Suprapubic skin (tissue), 4 donors: ENCODE measurements at regions not wholly inside any gene's neighbourhood (a gene's known extent, or its start where the extent isn't known, plus 50 kb on each side); places are given as distances from the start of the nearest gene placed in this dataset.
"Not testable (repeated sequence)": the region's sequence is repeated elsewhere in the genome, so short reads cannot be mapped to it uniquely, and the experiment has no call there.

ENCODE experiments used
- DNase-seq, 2 donors: peaks; one replicate each; pipeline ENCODE4 v3.0.0-alpha.2; 2019; ENCODE audit warnings: low spot score in 2 of 2
- H3K27ac ChIP-seq: fragments of 200-600 bp; sonication (generic); one replicate; pipeline ENCODE4 v1.5.1; 2019
- H3K27me3 ChIP-seq: fragments of 200-600 bp; sonication (generic); one replicate; pipeline ENCODE4 v1.5.1; 2019
- H3K36me3 ChIP-seq: fragments of 200-600 bp; sonication (generic); one replicate; pipeline ENCODE4 v1.5.1; 2019
- H3K4me1 ChIP-seq: fragments of 200-600 bp; sonication (generic); one replicate; pipeline ENCODE4 v1.5.1; 2019
- H3K4me3 ChIP-seq: fragments of 200-600 bp; sonication (generic); one replicate; pipeline ENCODE4 v1.5.1; 2019; ENCODE audit warnings: mild to moderate bottlenecking
- H3K9me3 ChIP-seq: fragments of 200-600 bp; sonication (generic); one replicate; pipeline ENCODE4 v1.5.1; 2019
- CTCF ChIP-seq, 2 donors: fragments of 200-600 bp in 1 of 2; fragments of 450-650 bp in 1 of 2; sonication (generic) in 1 of 2; IDR thresholded peaks; one replicate each; pipeline ENCODE4 v1.5.1; 2016 to 2019; ENCODE audit warnings: antibody characterized with exemption in 2 of 2, mild to moderate bottlenecking in 1 of 2, moderate library complexity in 1 of 2
- EP300 ChIP-seq: sonication (generic); formaldehyde crosslinking; IDR thresholded peaks from one replicate; pipeline ENCODE4 v1.6.1; 2017; ENCODE audit warnings: antibody characterized with exemption
- POLR2A ChIP-seq, 2 donors: fragments of 450-650 bp; IDR thresholded peaks; one replicate each; pipeline ENCODE4 v1.6.1; 2017; ENCODE audit warnings: antibody characterized with exemption in 2 of 2, mild to moderate bottlenecking in 2 of 2, moderate library complexity in 2 of 2
- POLR2AphosphoS5 ChIP-seq, 3 donors: sonication (generic); formaldehyde crosslinking; IDR thresholded peaks; one replicate each; pipeline ENCODE4 v1.6.1; 2017; ENCODE audit warnings: antibody characterized with exemption in 3 of 3
- WGBS: methylation state at CpG from one replicate; pipeline ENCODE4 v1.1.5; 2018; 5-methylcytosine and 5-hydroxymethylcytosine counted together

GRCh38 chr12:67889931-67890330 is 99.3 kb upstream of the IFNG-AS1 start:
- 96% methylated on average over 2 of the region's 2 CpGs for WGBS
- no peaks in the 10 kb centered on the region for H3K4me1 ChIP-seq

GRCh38 chr12:67890726-67891258 is 98.5 kb upstream of the IFNG-AS1 start:
- Histone ChIP-seq H3K9me3 (no peaks in the 10 kb centered on the region), H3K27me3 (no peaks in the 10 kb centered on the region), H3K27ac (no peak overlapping the region), H3K36me3 (no peaks in the 10 kb centered on the region), H3K4me3 (no peak overlapping the region), H3K4me1 (no peaks in the 10 kb centered on the region)
- WGBS, result 67% methylated on average over 4 of the region's 4 CpGs
- no peak for DNase-seq
- TF ChIP-seq EP300 (no peak), POLR2AphosphoS5 (IDR thresholded peaks at IDR 0.05) (no peak), CTCF (IDR thresholded peaks at IDR 0.05) (no peak), POLR2A (IDR thresholded peaks at IDR 0.05) (no peak)

More at GRCh38 chr12:67889931-67890330, 99.3 kb upstream of the IFNG-AS1 start:
- Histone ChIP-seq H3K27me3 (no peaks in the 10 kb centered on the region), H3K4me3 (no peak overlapping the region), H3K36me3 (no peaks in the 10 kb centered on the region), H3K9me3 (no peaks in the 10 kb centered on the region), H3K27ac (no peak overlapping the region)
- no peak for TF ChIP-seq CTCF (IDR thresholded peaks at IDR 0.05)
- no peak for TF ChIP-seq EP300
- no peak for TF ChIP-seq POLR2A (IDR thresholded peaks at IDR 0.05)
- TF ChIP-seq POLR2AphosphoS5 (IDR thresholded peaks at IDR 0.05), result no peak
- DNase-seq, result no peak

- no peak overlapping the region for H3K4me3 ChIP-seq
- WGBS, result 56% methylated on average over 3 of the region's 3 CpGs
- no peak for DNase-seq
- H3K27ac ChIP-seq, result no peak overlapping the region
- H3K36me3 ChIP-seq, result no peaks in the 10 kb centered on the region
- no peaks in the 10 kb centered on the region for H3K4me1 ChIP-seq
- no peaks in the 10 kb centered on the region for H3K9me3 ChIP-seq
- no peaks in the 10 kb centered on the region for H3K27me3 ChIP-seq
- TF ChIP-seq CTCF (IDR thresholded peaks at IDR 0.05) (no peak), POLR2A (IDR thresholded peaks at IDR 0.05) (no peak), EP300 (no peak), POLR2AphosphoS5 (IDR thresholded peaks at IDR 0.05) (no peak)
Observed at GRCh38 chr12:67891596-67891995, 97.7 kb upstream of the IFNG-AS1 start.

DNA sequence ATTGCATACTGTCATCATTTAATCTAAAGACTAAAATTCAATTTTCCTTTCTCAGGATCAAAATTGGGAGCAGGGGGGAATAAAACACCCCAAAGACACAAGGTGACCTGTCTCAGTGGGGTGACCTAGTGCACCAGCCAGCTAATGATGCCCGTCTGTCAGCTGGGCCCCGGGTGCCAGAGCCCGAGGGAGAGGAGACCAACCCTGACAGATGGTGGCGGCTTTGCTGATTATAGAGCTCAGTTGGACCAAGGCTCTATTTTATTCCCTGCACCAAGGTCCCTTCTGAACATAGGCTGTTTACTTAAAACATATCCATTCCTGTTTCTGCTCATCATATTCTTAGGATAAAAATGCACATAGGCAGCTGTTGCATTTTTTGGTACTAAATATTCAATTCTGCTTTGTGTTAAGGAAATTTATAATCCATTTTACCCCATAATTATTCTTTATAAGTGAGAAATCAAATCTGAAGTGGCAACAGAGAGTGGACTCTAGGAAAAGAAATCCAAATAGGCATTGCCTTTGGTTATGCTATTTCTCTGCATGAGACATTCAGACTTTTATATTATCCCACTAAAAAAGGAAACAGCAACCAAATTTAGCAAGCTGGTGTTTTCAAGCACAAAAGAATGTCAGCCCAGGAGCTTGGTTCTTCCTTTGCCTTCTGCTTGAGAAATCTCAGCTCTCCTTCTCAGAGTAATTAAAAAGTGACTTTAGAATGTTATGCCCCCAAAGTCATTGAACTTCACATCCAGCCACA is 96.8 kb upstream of the IFNG-AS1 start:
- TF ChIP-seq CTCF (IDR thresholded peaks at IDR 0.05), result no peak
- no peak for TF ChIP-seq EP300
- TF ChIP-seq POLR2A (IDR thresholded peaks at IDR 0.05), result no peak
- no peak for TF ChIP-seq POLR2AphosphoS5 (IDR thresholded peaks at IDR 0.05)
- Histone ChIP-seq H3K4me3 (no peak overlapping the region), H3K4me1 (no peaks in the 10 kb centered on the region), H3K27ac (no peak overlapping the region), H3K27me3 (no peaks in the 10 kb centered on the region), H3K36me3 (no peaks in the 10 kb centered on the region), H3K9me3 (no peaks in the 10 kb centered on the region)
- no peak for DNase-seq
- 68% methylated on average over 4 of the region's 4 CpGs for whole genome bisulfite sequencing

DNA sequence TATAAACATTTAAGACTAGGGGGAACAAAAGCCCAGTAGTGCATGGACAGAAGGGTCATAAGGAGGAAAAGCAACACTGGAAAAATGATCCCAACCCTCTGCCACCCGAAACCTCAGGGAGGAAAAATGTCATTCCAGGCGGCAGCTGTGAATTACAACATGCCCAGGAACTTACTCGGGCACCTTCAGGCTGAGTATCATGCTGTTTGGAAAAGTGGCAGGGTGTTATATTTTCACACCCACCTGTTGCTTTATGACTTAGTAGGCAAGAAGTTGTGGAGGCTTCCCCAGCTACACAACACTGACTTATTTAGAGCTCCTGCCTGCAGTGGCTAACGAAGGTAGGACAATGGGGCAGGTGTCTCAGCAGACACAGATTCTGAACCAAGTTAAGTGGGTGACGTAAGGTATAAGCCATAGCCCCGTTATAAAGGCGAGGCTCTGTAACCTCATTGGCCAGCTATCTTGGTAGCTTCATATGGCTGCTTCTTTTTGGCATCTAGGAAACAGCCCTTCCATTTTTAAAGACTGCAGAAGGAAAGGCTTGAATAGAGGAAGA is 96.1 kb upstream of the IFNG-AS1 start:
- 74% methylated on average over 7 of the region's 7 CpGs for WGBS

GRCh38 chr12:67900418-67900817 is 88.8 kb upstream of the IFNG-AS1 start:
- H3K36me3 ChIP-seq, H3K27ac ChIP-seq, H3K4me1 ChIP-seq, H3K4me3 ChIP-seq, DNase-seq, H3K9me3 ChIP-seq, H3K27me3 ChIP-seq: not testable (repeated sequence)
- WGBS, result 79% methylated on average over 13 of the region's 13 CpGs

More for the DNA sequence above, 96.1 kb upstream of the IFNG-AS1 start:
- no peak for TF ChIP-seq POLR2AphosphoS5 (IDR thresholded peaks at IDR 0.05)
- TF ChIP-seq EP300, result no peak
- TF ChIP-seq POLR2A (IDR thresholded peaks at IDR 0.05), result no peak
- TF ChIP-seq CTCF (IDR thresholded peaks at IDR 0.05), result no peak
- Histone ChIP-seq H3K4me3 (no peak overlapping the region), H3K9me3 (no peaks in the 10 kb centered on the region), H3K27me3 (no peaks in the 10 kb centered on the region), H3K36me3 (no peaks in the 10 kb centered on the region), H3K4me1 (no peaks in the 10 kb centered on the region), H3K27ac (no peak overlapping the region)
- DNase-seq, result no peak
